Fibroblast of pulmonary artery (primary cell): ENCODE measurements at regions not wholly inside any gene's neighbourhood (a gene's known extent, or its start where the extent isn't known, plus 50 kb on each side); places are given as distances from the start of the nearest gene placed in this dataset.

Experiments used
- DNase-seq: peaks from one replicate; pipeline ENCODE4 v3.0.0-alpha.2; 2010; ENCODE audit warnings: low read depth
- H3K4me3 ChIP-seq: replicated peaks from 2 replicates; pipeline ENCODE4 v1.5.1; 2011; ENCODE audit warnings: low read depth, mild to moderate bottlenecking, control low read depth, low read length, moderate library complexity
- TF ChIP-seq, protein P1 (sequence below): IDR thresholded peaks from 2 replicates; pipeline ENCODE4 v1.5.1; 2011; ENCODE audit warnings: mild to moderate bottlenecking, control low read depth, low read length, inconsistent platforms; ENCODE audit errors: missing control alignments

DNA sequence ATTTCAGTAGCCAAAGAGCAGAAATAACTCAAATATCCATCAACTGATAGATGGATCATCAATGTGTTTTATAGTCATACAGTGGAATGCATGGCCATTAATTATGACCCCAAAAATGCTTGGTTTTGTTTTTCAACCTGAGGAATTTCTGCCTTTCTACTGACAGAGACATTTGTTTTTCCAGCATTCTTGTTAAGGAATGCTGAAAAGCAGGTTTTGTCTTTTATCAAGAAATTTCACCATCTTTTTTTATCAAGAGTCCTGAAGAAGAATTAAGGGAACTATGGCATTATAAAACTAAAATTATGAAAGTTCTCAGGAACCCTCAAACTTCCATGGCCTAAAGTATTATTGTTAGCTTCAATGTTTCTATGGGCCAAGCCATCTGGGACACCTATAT, 153.4 kb upstream of the THSD7A start:
- H3K4me3 ChIP-seq = no peak overlapping the region
- no peak for DNase-seq
- TF ChIP-seq, protein P1, sequence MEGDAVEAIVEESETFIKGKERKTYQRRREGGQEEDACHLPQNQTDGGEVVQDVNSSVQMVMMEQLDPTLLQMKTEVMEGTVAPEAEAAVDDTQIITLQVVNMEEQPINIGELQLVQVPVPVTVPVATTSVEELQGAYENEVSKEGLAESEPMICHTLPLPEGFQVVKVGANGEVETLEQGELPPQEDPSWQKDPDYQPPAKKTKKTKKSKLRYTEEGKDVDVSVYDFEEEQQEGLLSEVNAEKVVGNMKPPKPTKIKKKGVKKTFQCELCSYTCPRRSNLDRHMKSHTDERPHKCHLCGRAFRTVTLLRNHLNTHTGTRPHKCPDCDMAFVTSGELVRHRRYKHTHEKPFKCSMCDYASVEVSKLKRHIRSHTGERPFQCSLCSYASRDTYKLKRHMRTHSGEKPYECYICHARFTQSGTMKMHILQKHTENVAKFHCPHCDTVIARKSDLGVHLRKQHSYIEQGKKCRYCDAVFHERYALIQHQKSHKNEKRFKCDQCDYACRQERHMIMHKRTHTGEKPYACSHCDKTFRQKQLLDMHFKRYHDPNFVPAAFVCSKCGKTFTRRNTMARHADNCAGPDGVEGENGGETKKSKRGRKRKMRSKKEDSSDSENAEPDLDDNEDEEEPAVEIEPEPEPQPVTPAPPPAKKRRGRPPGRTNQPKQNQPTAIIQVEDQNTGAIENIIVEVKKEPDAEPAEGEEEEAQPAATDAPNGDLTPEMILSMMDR = no peak

DNA sequence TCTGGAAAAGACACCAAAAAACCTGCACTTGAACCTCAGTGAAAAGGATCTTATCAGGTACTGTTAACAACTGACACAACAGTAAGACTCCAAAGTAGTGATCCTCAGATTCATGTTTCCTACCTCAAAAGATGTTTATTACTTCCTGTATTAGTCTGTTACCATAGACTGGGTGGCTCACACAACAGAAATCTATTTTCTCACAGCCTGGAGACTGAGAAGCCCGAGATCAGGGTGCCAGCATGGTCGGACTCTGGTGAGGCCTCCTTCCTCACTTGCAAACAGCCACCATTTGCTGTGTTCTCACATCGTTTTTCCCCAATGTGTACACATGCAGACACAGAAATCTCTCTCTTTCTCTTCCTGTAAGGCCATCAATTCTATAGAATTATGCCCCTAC, 154.0 kb upstream of the THSD7A start:
- H3K4me3 ChIP-seq = no peak overlapping the region
- DNase-seq = no peak
- TF ChIP-seq, protein P1 = no peak

DNA sequence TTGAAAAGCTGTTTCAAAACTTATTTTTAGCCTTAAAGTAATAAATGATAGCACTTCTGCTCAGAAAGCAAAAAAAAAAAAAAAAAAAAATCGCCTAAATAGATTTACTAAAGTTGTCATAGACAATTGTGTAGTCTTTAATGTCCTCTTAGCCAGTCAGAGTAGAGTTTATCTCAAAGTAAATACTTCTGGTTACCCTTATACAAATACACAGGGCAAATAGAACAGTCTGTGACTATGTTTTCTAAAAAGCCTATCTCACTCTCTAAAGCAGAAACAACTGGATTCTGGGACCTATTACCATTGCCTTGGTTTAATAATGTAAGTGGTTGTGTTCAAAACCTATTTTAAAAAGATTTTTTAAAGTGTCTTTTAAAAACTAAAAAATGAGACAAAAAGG, 156.2 kb upstream of the THSD7A start:
- TF ChIP-seq, protein P1 = no peak
- H3K4me3 ChIP-seq = no peak overlapping the region
- DNase-seq = no peak

DNA sequence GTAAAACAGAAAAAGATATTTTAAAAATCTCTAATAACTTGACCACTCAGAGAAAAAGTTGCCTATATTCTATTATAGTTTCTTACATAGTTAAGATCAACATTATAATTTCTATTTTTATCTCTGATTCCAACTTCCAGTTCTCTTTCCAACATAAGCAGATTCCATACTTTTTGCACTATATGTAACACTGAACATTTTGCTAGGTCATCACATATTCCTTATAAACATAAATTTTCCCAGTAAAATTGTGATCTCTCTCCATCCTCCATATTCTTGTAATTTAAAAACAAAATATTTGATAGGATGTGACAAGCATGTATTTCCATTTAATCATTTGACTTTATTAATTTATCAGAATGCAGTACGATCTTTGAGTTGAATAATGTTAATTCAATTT, 170.4 kb upstream of the THSD7A start:
- no peak overlapping the region for H3K4me3 ChIP-seq
- TF ChIP-seq, protein P1 = no peak
- no peak for DNase-seq

DNA sequence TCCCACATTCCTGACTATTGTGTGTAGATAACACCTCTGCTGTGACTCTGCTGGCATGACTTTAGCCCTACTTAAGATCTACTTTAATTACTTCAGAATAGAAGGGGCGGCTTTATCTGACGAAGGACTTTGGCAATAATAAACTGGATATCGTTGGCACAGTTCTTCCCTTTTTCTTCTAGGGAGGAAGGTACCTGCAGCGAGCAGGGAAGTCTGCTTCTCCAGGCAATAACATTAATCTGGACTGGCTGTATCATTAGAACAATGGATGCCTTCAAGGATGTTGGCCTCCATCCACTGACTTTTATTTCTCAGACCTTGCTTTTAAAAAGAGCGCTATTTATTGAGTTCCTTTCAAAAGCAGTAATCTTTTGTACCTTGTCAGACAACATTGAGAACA, 172.6 kb upstream of the THSD7A start:
- no peak overlapping the region for H3K4me3 ChIP-seq
- TF ChIP-seq, protein P1 = no peak
- DNase-seq = no peak

DNA sequence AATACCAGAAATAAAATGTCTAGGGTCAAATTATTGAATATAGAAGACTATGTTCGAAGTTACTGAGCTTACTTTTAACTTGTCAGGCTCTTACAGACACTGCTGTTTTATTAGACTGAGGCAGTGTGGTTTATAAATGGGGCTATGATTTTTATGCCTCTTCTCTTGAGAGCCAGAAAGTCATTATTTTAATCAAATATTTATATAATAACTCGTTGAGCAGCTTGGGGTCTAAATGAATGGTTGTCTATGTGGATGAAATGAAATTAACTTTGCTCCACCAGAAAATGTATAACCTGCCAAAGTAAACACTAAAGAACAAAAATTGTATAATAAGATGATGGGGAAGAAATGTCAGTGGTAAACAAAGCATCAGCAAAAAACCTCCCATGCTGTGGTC, 175.6 kb upstream of the THSD7A start:
- TF ChIP-seq, protein P1 = no peak
- DNase-seq = no peak
- H3K4me3 ChIP-seq = no peak overlapping the region

DNA sequence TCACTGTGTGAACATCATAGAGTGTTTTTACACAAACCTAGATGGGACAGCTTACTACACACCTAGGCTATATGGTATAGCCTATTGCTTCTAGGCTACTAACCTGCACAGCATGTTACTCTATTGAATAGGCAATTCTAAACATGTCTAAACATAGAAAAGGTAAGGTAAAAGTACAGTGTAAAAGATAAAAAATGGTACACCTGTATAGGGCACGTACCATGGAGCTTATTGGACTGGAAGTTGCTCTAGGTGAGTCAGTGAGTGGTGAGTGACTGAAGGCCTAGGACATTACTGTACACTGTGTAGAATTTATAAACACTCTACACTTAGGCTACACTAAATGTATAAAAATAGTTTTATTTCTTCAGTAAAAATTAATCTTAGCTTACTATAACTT, 182.0 kb upstream of the THSD7A start:
- no peak for DNase-seq
- no peak overlapping the region for H3K4me3 ChIP-seq
- TF ChIP-seq, protein P1 = no peak
